ENCODE measurements at regions not wholly inside any gene's neighbourhood (a gene's known extent, or its start where the extent isn't known, plus 50 kb on each side); places are given as distances from the start of the nearest gene placed in this dataset.
"Not testable (repeated sequence)": the region's sequence is repeated elsewhere in the genome, so short reads cannot be mapped to it uniquely, and the experiment has no call there.

- no peak for DNase-seq
Observed at GRCh38 chr18:70705831-70706416, 417.1 kb downstream of the SOCS6 start.

- DNase-seq: no peak
Observed at GRCh38 chr18:70700496-70700895, 411.7 kb downstream of the SOCS6 start.

GRCh38 chr18:70698574-70698973, 409.7 kb downstream of the SOCS6 start:
- DNase-seq: no peak

- no peak for DNase-seq
Observed at GRCh38 chr18:70693246-70693645, 404.4 kb downstream of the SOCS6 start.

- DNase-seq: not testable (repeated sequence)
Observed at GRCh38 chr18:70689765-70690164, 400.9 kb downstream of the SOCS6 start.

- no peak for DNase-seq
Observed at GRCh38 chr18:70688286-70688685, 399.4 kb downstream of the SOCS6 start.

- DNase-seq: no peak
Observed at GRCh38 chr18:70684821-70685220, 396.0 kb downstream of the SOCS6 start.

- peak; percentile 58 for DNase-seq
Observed at GRCh38 chr18:70683263-70683662, 394.4 kb downstream of the SOCS6 start.

- DNase-seq: no peak
Observed at GRCh38 chr18:70674896-70675295, 386.1 kb downstream of the SOCS6 start.

GRCh38 chr18:70673831-70674230, 385.0 kb downstream of the SOCS6 start:
- no peak for DNase-seq

- DNase-seq: peak; percentile 80
Observed at GRCh38 chr18:70672581-70672980, 383.7 kb downstream of the SOCS6 start.

- peak; percentile 42 for DNase-seq
Observed at GRCh38 chr18:70671889-70672565, 383.2 kb downstream of the SOCS6 start.

GRCh38 chr18:70666936-70667335, 378.1 kb downstream of the SOCS6 start:
- no peak for DNase-seq

GRCh38 chr18:70663141-70663540, 374.3 kb downstream of the SOCS6 start:
- DNase-seq: peak; percentile 51

- DNase-seq: no peak
Observed at GRCh38 chr18:70662588-70662987, 373.7 kb downstream of the SOCS6 start.

GRCh38 chr18:70659036-70659925, 370.4 kb downstream of the SOCS6 start:
- DNase-seq: peak; percentile 80

- DNase-seq: no peak
Observed at GRCh38 chr18:70653671-70654070, 364.8 kb downstream of the SOCS6 start.

- peak; percentile 19 for DNase-seq
Observed at GRCh38 chr18:70650878-70651277, 362.0 kb downstream of the SOCS6 start.

- DNase-seq: no peak
Observed at GRCh38 chr18:70649683-70650082, 360.8 kb downstream of the SOCS6 start.

GRCh38 chr18:70645971-70646370, 357.1 kb downstream of the SOCS6 start:
- DNase-seq: no peak

GRCh38 chr18:70643812-70644211, 355.0 kb downstream of the SOCS6 start:
- DNase-seq: no peak

GRCh38 chr18:70641156-70641775, 352.4 kb downstream of the SOCS6 start:
- no peak for DNase-seq

GRCh38 chr18:70640336-70640887, 351.6 kb downstream of the SOCS6 start:
- DNase-seq: no peak

Measured in CD4-positive, alpha-beta T cell treated with Interleukin-17A for 1 hour (primary cell).